PC-9 (cell line): ENCODE measurements at regions not wholly inside any gene's neighbourhood (a gene's known extent, or its start where the extent isn't known, plus 50 kb on each side); places are given as distances from the start of the nearest gene placed in this dataset.
A peak's percentile ranks its signal among the peaks of the same experiment; 100 is the strongest.

ENCODE experiments used
- BruUV-seq: library from RNA; stranded (reverse); fragments of 400-500 nt; replicated peaks from 2 replicates; lab custom pipeline; 2021; lab: Mats Ljungman, UMichigan
- CTCF ChIA-PET: fragments of 300-600 bp; sonication (Branson Sonifier 250); formaldehyde crosslinking; loops from one replicate; lab custom pipeline; 2022; ENCODE audit warnings: antibody characterized with exemption; lab: Charles Lee
- POLR2A ChIA-PET: fragments of 300-600 bp; sonication (Branson Sonifier 250); formaldehyde crosslinking; loops from one replicate; lab custom pipeline; 2022; ENCODE audit warnings: antibody characterized with exemption; ENCODE audit not compliant: unreplicated experiment; lab: Charles Lee
- DNase-seq, 2 experiments: peaks; one replicate each; pipeline versions ENCODE4 v3.0.0 to v3.0.0-alpha.2; 2015 to 2022; ENCODE audit warnings: mixed read lengths in 1 of 2
- H2AFZ ChIP-seq: fragments of 200-600 bp; sonication (generic); 2 replicates; pipeline ENCODE4 v1.8.1; 2017; ENCODE audit warnings: antibody characterized with exemption
- H3F3A ChIP-seq: fragments of 200-600 bp; sonication (generic); 2 replicates; pipeline ENCODE4 v1.8.1; 2017; ENCODE audit warnings: antibody characterized with exemption, mild to moderate bottlenecking, low read depth; ENCODE audit not compliant: insufficient read depth
- H3K27ac ChIP-seq: fragments of 200-600 bp; sonication (generic); 2 replicates; pipeline ENCODE4 v1.6.1; 2016; ENCODE audit warnings: mixed run types
- H3K27me3 ChIP-seq: fragments of 200-600 bp; sonication (generic); 2 replicates; pipeline ENCODE4 v1.6.1; 2016; ENCODE audit warnings: low read depth, mixed run types; ENCODE audit not compliant: insufficient read depth
- H3K36me3 ChIP-seq: fragments of 200-600 bp; sonication (generic); 2 replicates; pipeline ENCODE4 v1.6.1; 2016; ENCODE audit warnings: low read depth, mixed run types
- H3K4me1 ChIP-seq: fragments of 200-600 bp; sonication (generic); replicated peaks from 2 replicates; pipeline ENCODE4 v1.6.1; 2016; ENCODE audit warnings: mixed run types; ENCODE audit not compliant: insufficient read depth
- H3K4me2 ChIP-seq: fragments of 200-600 bp; sonication (generic); 2 replicates; pipeline ENCODE4 v1.6.1; 2017; ENCODE audit warnings: mixed run types
- H3K4me3 ChIP-seq: fragments of 200-600 bp; sonication (generic); 2 replicates; pipeline ENCODE4 v1.6.1; 2016; ENCODE audit warnings: mixed run types
- H3K79me2 ChIP-seq: fragments of 200-600 bp; sonication (generic); 2 replicates; pipeline ENCODE4 v1.6.1; 2017; ENCODE audit warnings: low read depth, mixed run types
- H3K9me2 ChIP-seq: fragments of 200-600 bp; sonication (generic); 2 replicates; pipeline ENCODE4 v1.8.1; 2017; ENCODE audit warnings: mild to moderate bottlenecking; ENCODE audit not compliant: insufficient read depth
- H3K9me3 ChIP-seq: fragments of 200-600 bp; sonication (generic); 2 replicates; pipeline ENCODE4 v1.8.1; 2016; ENCODE audit warnings: low read depth; ENCODE audit not compliant: insufficient read depth
- H4K20me1 ChIP-seq: fragments of 200-600 bp; sonication (generic); 2 replicates; pipeline ENCODE4 v1.8.1; 2017; ENCODE audit not compliant: insufficient read depth
- CTCF ChIP-seq: fragments of 200-600 bp; sonication (generic); conservative IDR thresholded peaks from 2 replicates; pipeline ENCODE4 v1.6.1; 2017; ENCODE audit warnings: mixed run types, antibody characterized with exemption, mild to moderate bottlenecking, moderate library complexity
- EZH2 ChIP-seq: fragments of 200-600 bp; sonication (generic); IDR thresholded peaks from 2 replicates; pipeline ENCODE4 v1.8.0; 2017; ENCODE audit warnings: antibody characterized with exemption, low read depth
- intact Hi-C: fragments of 100-400 bp; cut with micrococcal nuclease; formaldehyde crosslinking; loops from one replicate; pipeline ENCODE4 v1.10.0; 2022; ENCODE audit not compliant: unreplicated experiment

- Histone ChIP-seq H3K27ac (no peak overlapping the region), H3K36me3 (no peaks in the 10 kb centered on the region), H4K20me1 (no peaks in the 10 kb centered on the region), H3K4me2 (no peak overlapping the region), H2AFZ (no peak overlapping the region), H3K9me2 (no peaks in the 10 kb centered on the region; the same call in 1 of the 2 replicates), H3K9me3 (no peaks in the 10 kb centered on the region), H3K4me3 (no peak overlapping the region), H3K79me2 (no peaks in the 10 kb centered on the region), H3F3A (no peaks in the 10 kb centered on the region), H3K4me1 (no peaks in the 10 kb centered on the region), H3K27me3 (no peaks in the 10 kb centered on the region)
- ChIA-PET POLR2A (no interaction called here), CTCF (no interaction called here)
- no peak for DNase-seq
- no peak for TF ChIP-seq EZH2
- no peak for TF ChIP-seq CTCF
- intact Hi-C loops = no loop called here
- no TSS peak for BruUV-seq
Observed at GRCh38 chr3:106277731-106278130, 408.9 kb upstream of the CBLB start.

- intact Hi-C loops = no loop called here
- Histone ChIP-seq H3K4me2 (no peak overlapping the region), H3K4me1 (no peaks in the 10 kb centered on the region), H3K9me3 (peaks cover 6% of the 10 kb centered on the region; the same call in 1 of the 2 replicates), H3K79me2 (no peaks in the 10 kb centered on the region), H3F3A (no peaks in the 10 kb centered on the region), H3K4me3 (no peak overlapping the region), H3K27ac (no peak overlapping the region), H3K36me3 (no peaks in the 10 kb centered on the region), H2AFZ (0 out of 2 replicates have a peak overlapping the region, but pooled peaks have one; percentile 9), H4K20me1 (no peaks in the 10 kb centered on the region), H3K27me3 (no peaks in the 10 kb centered on the region), H3K9me2 (no peaks in the 10 kb centered on the region; the same call in 1 of the 2 replicates)
- BruUV-seq = no TSS peak
- TF ChIP-seq EZH2 (no peak), CTCF (no peak)
- ChIA-PET POLR2A (no interaction called here), CTCF (no interaction called here)
- DNase-seq = no peak
Observed at GRCh38 chr3:106281221-106281620, 412.4 kb upstream of the CBLB start.

GRCh38 chr3:106282943-106283342, 414.1 kb upstream of the CBLB start:
- intact Hi-C loops = no loop called here

More at GRCh38 chr3:106282943-106283342, 414.1 kb upstream of the CBLB start:
- H3K9me2 ChIP-seq = no peaks in the 10 kb centered on the region; the same call in 1 of the 2 replicates
- H3F3A ChIP-seq = no peaks in the 10 kb centered on the region
- H3K36me3 ChIP-seq = no peaks in the 10 kb centered on the region
- H3K9me3 ChIP-seq = peaks cover 6% of the 10 kb centered on the region
- TF ChIP-seq CTCF = no peak
- TF ChIP-seq EZH2 = no peak
- no peak overlapping the region for H3K4me3 ChIP-seq
- no TSS peak for BruUV-seq
- DNase-seq = no peak
- no peaks in the 10 kb centered on the region for H3K79me2 ChIP-seq
- POLR2A ChIA-PET = no interaction called here
- no peak overlapping the region for H2AFZ ChIP-seq
- CTCF ChIA-PET = no interaction called here
- H3K27me3 ChIP-seq = no peaks in the 10 kb centered on the region
- H3K4me1 ChIP-seq = no peaks in the 10 kb centered on the region
- no peaks in the 10 kb centered on the region for H4K20me1 ChIP-seq
- H3K4me2 ChIP-seq = no peak overlapping the region
- H3K27ac ChIP-seq = no peak overlapping the region
